ENCODE measurements at regions not wholly inside any gene's neighbourhood (a gene's known extent, or its start where the extent isn't known, plus 50 kb on each side); places are given as distances from the start of the nearest gene placed in this dataset.

DNA sequence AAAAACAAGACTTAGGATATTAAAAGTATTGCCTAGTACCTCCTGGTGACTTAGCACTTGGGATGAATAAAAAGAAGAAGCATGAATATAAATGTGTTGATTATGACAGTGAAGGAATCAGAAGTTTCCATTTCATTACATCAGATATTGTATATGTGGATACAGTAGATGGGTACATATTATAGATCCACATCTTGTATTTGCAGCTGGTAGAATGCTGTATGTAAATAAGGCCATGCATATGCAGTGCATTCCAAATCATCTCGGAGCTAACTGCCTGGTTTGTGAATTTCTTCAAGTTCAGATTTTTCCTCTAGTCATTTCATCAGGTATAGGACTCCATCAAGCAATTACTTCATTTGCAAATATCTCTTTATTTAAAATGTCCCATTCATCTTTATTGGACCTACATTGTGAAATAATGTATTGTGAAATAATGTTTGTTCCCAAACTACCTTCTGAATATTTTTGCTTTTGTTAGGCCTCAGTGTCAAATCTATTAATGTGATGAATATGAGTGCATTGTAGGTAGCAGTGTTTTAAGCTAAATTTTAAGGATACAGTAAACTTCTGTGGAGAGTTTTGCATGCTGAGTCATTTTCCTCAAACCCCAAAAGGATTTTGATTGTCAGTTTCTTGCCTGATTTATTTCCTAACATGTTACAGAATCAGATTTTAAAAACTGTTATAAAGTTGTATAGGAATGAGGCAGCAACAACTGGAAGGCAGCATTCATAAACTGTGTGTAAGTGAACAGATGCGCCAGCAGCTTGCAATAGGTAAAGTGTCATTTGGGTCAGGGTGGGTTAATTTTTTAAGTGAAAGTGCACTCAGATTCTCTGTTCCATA, 370.8 kb upstream of the RIOK2 start:
- Histone ChIP-seq H3K9me3 (ENCODE audit: low read depth, low read length) (no peaks in the 10 kb centered on the region), H3K36me3 (ENCODE audit: insufficient read depth, low read length) (no peaks in the 10 kb centered on the region), H3K9ac (ENCODE audit: insufficient read length) (no peak overlapping the region), H3K4me3 (no peak overlapping the region), H3K27ac (no peak overlapping the region)
- TF ChIP-seq FOXP2 (optimal IDR thresholded peaks at IDR 0.05; ENCODE audit: control extremely low read depth, extremely low read length, insufficient read depth) (no peak), EZH2 (IDR thresholded peaks at IDR 0.05) (no peak), POLR2AphosphoS5 (IDR thresholded peaks at IDR 0.05; ENCODE audit: borderline replicate concordance, low read depth, low read length) (no peak)
- no peak for DNase-seq (ENCODE audit: low read depth, low spot score)

DNA sequence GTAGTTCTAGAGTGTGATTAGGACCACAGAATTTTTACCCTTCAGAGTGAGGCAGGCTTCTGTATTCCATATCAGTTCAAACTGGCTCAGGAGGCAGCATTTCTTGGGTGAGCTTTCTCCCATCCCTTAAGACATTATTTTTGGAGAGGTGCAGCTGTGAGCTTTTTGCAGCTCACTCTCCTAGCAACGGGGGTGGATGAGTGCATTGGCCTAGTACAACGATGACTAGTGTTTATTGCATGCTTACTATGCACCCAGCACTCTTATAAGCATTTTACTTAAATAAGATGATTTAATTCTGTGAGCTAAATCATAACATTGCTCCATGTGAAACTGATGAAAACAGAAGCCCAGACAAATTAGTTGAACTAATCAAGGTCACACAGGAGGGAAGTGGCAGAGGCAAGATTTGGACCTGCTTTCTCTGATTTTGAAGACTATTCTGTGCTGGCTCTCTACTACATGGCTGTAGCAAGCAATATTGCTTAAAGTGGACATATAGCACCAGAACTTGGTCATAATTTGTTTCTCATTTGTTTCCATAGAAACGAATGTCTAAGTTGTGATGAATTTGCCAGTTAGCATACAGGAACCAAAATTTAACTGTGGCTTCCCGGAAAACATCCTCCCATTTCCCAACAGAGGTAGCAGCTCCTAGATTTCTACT, 372.1 kb upstream of the RIOK2 start:
- H3K9ac ChIP-seq (ENCODE audit: insufficient read length): no peak overlapping the region
- no peak for TF ChIP-seq FOXP2 (optimal IDR thresholded peaks at IDR 0.05; ENCODE audit: control extremely low read depth, extremely low read length, insufficient read depth)
- no peak for TF ChIP-seq EZH2 (IDR thresholded peaks at IDR 0.05)
- TF ChIP-seq POLR2AphosphoS5 (IDR thresholded peaks at IDR 0.05; ENCODE audit: borderline replicate concordance, low read depth, low read length): no peak
- H3K4me3 ChIP-seq: no peak overlapping the region
- no peak for DNase-seq (ENCODE audit: low read depth, low spot score)
- H3K9me3 ChIP-seq (ENCODE audit: low read depth, low read length): no peaks in the 10 kb centered on the region
- H3K27ac ChIP-seq: no peak overlapping the region
- H3K36me3 ChIP-seq (ENCODE audit: insufficient read depth, low read length): no peaks in the 10 kb centered on the region

DNA sequence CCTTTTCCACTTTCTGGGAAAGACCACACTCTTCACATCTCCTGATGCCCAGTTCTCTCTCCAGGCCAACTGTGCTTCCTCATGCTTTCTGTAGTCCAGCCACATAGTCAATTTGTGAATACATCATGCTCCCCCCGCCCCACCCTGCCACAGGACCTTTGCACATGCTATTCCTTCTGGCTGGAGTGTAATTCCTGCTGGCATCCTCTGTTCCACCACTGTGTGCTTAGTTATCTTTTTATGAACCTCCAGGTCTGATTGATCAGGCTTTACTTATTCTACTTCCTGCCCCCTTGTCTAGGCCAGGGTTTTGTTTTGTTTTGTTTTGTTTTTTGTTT, 372.6 kb upstream of the RIOK2 start:
- H3K9ac ChIP-seq (ENCODE audit: insufficient read length): no peak overlapping the region
- no peaks in the 10 kb centered on the region for H3K9me3 ChIP-seq (ENCODE audit: low read depth, low read length)
- no peak for DNase-seq (ENCODE audit: low read depth, low spot score)
- H3K4me3 ChIP-seq: no peak overlapping the region
- H3K27ac ChIP-seq: no peak overlapping the region
- no peak for TF ChIP-seq EZH2 (IDR thresholded peaks at IDR 0.05)
- TF ChIP-seq POLR2AphosphoS5 (IDR thresholded peaks at IDR 0.05; ENCODE audit: borderline replicate concordance, low read depth, low read length): no peak
- TF ChIP-seq FOXP2 (optimal IDR thresholded peaks at IDR 0.05; ENCODE audit: control extremely low read depth, extremely low read length, insufficient read depth): no peak
- H3K36me3 ChIP-seq (ENCODE audit: insufficient read depth, low read length): no peaks in the 10 kb centered on the region

DNA sequence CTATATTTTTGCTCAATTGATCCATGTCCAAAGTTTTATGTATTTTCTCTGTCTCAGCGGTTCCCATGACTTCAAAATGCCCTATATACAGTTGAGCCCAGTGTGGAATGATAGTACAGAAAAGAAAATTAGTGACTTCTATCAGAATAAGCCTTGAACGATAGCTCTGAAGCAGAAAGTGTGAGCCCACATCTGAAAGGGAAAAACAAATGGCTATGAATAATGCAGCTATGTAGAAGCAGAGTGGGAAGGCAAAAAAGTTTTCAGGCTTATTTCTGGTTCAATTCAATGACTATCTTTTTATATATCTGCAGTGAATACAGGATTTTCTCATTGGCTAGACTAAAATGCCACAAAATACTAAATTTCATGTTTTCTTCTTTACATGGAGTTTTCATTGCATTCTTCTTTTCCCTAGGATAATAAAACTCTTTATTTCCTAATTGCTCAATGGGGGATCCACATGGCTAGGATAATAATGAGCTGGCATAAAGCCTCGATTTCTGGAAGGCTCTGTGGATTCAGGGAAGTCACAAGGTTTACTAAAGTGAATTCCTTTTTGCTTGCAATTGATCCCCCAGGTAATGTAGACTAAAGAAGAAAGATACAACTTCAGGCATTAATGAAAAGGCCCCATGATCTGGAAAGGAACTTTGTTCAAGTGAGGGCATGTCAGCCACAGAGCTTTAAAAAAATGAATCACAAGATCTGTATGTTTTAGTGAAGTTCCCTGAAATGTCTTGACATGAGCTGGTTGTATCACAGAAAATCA, 377.0 kb upstream of the RIOK2 start:
- DNase-seq (ENCODE audit: low read depth, low spot score): no peak
- no peaks in the 10 kb centered on the region for H3K9me3 ChIP-seq (ENCODE audit: low read depth, low read length)
- TF ChIP-seq EZH2 (IDR thresholded peaks at IDR 0.05) (no peak), FOXP2 (optimal IDR thresholded peaks at IDR 0.05; ENCODE audit: control extremely low read depth, extremely low read length, insufficient read depth) (no peak)
- H3K27ac ChIP-seq: no peak overlapping the region
- no peak overlapping the region for H3K4me3 ChIP-seq
- no peaks in the 10 kb centered on the region for H3K36me3 ChIP-seq (ENCODE audit: insufficient read depth, low read length)
- H3K9ac ChIP-seq (ENCODE audit: insufficient read length): no peak overlapping the region

DNA sequence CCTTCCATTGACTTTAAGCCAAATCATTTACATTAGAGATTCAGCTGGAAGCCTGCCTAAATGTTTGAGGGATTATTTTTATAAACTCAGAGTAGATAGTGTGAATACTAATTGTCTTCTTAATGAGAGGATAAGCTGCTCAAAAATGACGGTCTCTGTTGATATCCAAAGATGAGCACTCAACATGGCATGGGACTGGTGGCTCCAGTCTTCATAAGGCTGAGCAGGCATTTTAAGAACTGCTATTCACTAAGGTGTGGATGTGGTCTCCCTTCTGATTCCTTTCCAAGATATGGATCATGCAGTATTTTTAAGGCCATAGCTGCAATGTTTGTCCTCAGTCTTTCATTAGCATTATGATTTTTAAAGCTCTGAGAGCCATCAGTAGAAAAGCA, 377.5 kb upstream of the RIOK2 start:
- no peak for DNase-seq (ENCODE audit: low read depth, low spot score)
- H3K9me3 ChIP-seq (ENCODE audit: low read depth, low read length): no peaks in the 10 kb centered on the region
- H3K36me3 ChIP-seq (ENCODE audit: insufficient read depth, low read length): no peaks in the 10 kb centered on the region
- no peak overlapping the region for H3K9ac ChIP-seq (ENCODE audit: insufficient read length)
- no peak overlapping the region for H3K27ac ChIP-seq
- H3K4me3 ChIP-seq: no peak overlapping the region
- TF ChIP-seq EZH2 (IDR thresholded peaks at IDR 0.05) (no peak), POLR2AphosphoS5 (IDR thresholded peaks at IDR 0.05; ENCODE audit: borderline replicate concordance, low read depth, low read length) (no peak), FOXP2 (optimal IDR thresholded peaks at IDR 0.05; ENCODE audit: control extremely low read depth, extremely low read length, insufficient read depth) (no peak)

DNA sequence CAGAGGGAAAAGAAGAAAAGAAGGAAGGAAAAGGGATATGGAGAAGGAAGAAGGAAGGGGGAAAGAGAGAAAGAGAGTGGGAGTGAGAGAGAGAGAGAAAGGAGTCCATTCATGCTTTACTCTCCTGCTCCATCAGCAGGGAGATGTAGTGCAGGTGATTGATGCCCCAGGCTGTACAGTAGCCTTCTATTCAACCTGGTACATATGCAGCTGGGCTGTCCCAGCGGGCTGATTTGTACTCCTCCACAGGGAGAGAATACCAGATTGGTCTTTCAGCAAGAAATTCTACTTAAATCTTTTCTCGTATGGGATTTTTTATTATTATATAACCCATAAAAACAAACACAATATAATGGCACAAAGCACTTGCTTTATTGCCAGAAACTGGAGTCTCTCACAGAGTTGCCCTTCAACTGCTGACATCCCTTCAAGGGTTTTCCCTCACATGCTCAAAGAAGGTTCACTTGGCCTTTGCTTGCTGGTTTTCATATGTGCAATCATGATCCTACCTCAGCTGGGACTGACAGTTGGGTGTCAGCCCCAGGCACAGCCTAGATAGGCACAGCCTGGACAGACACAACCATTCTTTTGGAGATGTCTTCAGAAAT, 380.1 kb upstream of the RIOK2 start:
- no peak for TF ChIP-seq POLR2AphosphoS5 (IDR thresholded peaks at IDR 0.05; ENCODE audit: borderline replicate concordance, low read depth, low read length)
- no peak for TF ChIP-seq EZH2 (IDR thresholded peaks at IDR 0.05)
- TF ChIP-seq FOXP2 (optimal IDR thresholded peaks at IDR 0.05; ENCODE audit: control extremely low read depth, extremely low read length, insufficient read depth): no peak
- DNase-seq (ENCODE audit: low read depth, low spot score): no peak
- Histone ChIP-seq H3K9ac (ENCODE audit: insufficient read length) (no peak overlapping the region), H3K9me3 (ENCODE audit: low read depth, low read length) (no peaks in the 10 kb centered on the region), H3K36me3 (ENCODE audit: insufficient read depth, low read length) (no peaks in the 10 kb centered on the region), H3K4me3 (no peak overlapping the region), H3K27ac (no peak overlapping the region)

DNA sequence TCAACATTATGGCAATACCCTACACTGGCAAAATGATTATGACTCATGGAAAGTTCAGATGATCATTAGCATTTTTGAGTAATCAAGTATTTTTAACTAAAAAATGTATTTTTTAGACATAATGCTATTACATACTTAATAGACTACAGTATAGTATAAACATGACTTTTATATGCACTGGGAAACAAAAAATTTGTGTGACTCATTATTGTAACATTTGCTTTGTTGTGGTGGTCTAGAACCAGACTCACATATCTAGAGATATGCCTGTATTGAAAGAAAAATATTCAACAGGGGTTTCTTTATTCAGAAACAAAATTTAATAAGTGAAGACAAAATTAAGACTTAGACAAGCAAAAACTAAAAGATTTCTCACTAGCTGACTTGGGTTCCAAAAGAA, 385.3 kb upstream of the RIOK2 start:
- DNase-seq (ENCODE audit: low read depth, low spot score): no peak
- Histone ChIP-seq H3K9ac (ENCODE audit: insufficient read length) (no peak overlapping the region), H3K36me3 (ENCODE audit: insufficient read depth, low read length) (no peaks in the 10 kb centered on the region), H3K4me3 (no peak overlapping the region), H3K27ac (no peak overlapping the region), H3K9me3 (ENCODE audit: low read depth, low read length) (no peaks in the 10 kb centered on the region)
- no peak for TF ChIP-seq POLR2AphosphoS5 (IDR thresholded peaks at IDR 0.05; ENCODE audit: borderline replicate concordance, low read depth, low read length)
- TF ChIP-seq FOXP2 (optimal IDR thresholded peaks at IDR 0.05; ENCODE audit: control extremely low read depth, extremely low read length, insufficient read depth): no peak
- no peak for TF ChIP-seq EZH2 (IDR thresholded peaks at IDR 0.05)

DNA sequence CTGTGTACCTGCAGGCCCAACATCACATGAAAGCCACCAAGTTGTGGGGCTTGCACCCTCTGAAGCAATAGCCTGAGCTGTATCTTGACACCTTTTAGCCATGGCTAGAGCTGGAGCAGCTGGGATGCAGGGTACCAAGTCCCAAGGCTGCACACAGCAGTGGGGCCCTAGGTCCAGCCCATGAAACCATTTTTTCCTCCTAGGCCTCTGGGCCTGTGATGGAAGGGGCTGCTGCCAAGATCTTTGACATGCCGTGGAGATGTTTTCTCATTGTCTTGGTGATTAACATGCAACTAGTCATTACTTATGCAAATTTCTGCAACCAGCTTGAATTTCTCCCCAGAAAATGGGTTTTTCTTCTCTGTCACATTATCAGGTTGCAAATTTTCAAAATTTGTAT, 387.2 kb upstream of the RIOK2 start:
- no peak for DNase-seq (ENCODE audit: low read depth, low spot score)
- Histone ChIP-seq H3K9me3 (ENCODE audit: low read depth, low read length) (no peaks in the 10 kb centered on the region), H3K4me3 (no peak overlapping the region), H3K27ac (no peak overlapping the region), H3K36me3 (ENCODE audit: insufficient read depth, low read length) (no peaks in the 10 kb centered on the region), H3K9ac (ENCODE audit: insufficient read length) (no peak overlapping the region)
- TF ChIP-seq POLR2AphosphoS5 (IDR thresholded peaks at IDR 0.05; ENCODE audit: borderline replicate concordance, low read depth, low read length): no peak
- TF ChIP-seq EZH2 (IDR thresholded peaks at IDR 0.05): no peak
- TF ChIP-seq FOXP2 (optimal IDR thresholded peaks at IDR 0.05; ENCODE audit: control extremely low read depth, extremely low read length, insufficient read depth): no peak

Data from SK-N-MC (cell line).